HFFc6 (cell line): ENCODE measurements at regions not wholly inside any gene's neighbourhood (a gene's known extent, or its start where the extent isn't known, plus 50 kb on each side); places are given as distances from the start of the nearest gene placed in this dataset.

Experiments used
- DNase-seq: peaks from one replicate; pipeline ENCODE4 v3.0.0-alpha.2; 2018
- H3K27ac Mint-ChIP-seq: 2 replicates; pipeline ENCODE4 v1.8.0; 2020; ENCODE audit warnings: mild to moderate bottlenecking, mixed read lengths
- H3K27me3 Mint-ChIP-seq: 2 replicates; pipeline ENCODE4 v1.8.0; 2021; ENCODE audit warnings: mild to moderate bottlenecking, moderate library complexity, mixed read lengths; ENCODE audit not compliant: insufficient read depth
- H3K36me3 Mint-ChIP-seq: 2 replicates; pipeline ENCODE4 v1.8.0; 2021; ENCODE audit warnings: low read depth, mixed read lengths
- H3K4me1 Mint-ChIP-seq: 2 replicates; pipeline ENCODE4 v1.8.0; 2020; ENCODE audit warnings: low read depth, mixed read lengths
- H3K4me3 Mint-ChIP-seq: 2 replicates; pipeline ENCODE4 v1.8.0; 2020; ENCODE audit warnings: mild to moderate bottlenecking, moderate library complexity, mixed read lengths
- H3K9me3 Mint-ChIP-seq: 2 replicates; pipeline ENCODE4 v1.8.0; 2020; ENCODE audit warnings: mild to moderate bottlenecking, mixed read lengths
- TF ChIP-seq, protein P1 (sequence below): fragments of 200-600 bp; sonication (generic); IDR thresholded peaks from 2 replicates; pipeline ENCODE4 v1.5.0; 2021; ENCODE audit warnings: antibody characterized with exemption, mild to moderate bottlenecking

DNA sequence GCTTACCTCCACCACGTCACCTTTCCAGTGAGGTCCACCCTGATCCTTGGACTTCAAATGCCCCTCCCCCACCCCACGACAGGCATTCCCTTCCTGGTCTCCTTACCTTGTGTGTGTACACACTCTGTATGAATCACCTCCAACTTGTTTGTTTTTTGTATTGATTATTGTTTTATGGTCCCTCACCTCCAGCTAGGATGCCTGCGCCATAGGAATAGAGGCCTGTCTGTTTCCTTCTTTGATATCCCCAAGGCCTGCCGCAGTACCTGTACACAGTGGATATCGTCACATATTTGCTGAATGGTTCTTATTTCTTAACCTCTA, 219.6 kb upstream of the POU3F1 start:
- H3K4me3 Mint-ChIP-seq, result no peak overlapping the region
- H3K27me3 Mint-ChIP-seq, result peaks cover 40% of the 10 kb centered on the region
- TF ChIP-seq, protein P1, sequence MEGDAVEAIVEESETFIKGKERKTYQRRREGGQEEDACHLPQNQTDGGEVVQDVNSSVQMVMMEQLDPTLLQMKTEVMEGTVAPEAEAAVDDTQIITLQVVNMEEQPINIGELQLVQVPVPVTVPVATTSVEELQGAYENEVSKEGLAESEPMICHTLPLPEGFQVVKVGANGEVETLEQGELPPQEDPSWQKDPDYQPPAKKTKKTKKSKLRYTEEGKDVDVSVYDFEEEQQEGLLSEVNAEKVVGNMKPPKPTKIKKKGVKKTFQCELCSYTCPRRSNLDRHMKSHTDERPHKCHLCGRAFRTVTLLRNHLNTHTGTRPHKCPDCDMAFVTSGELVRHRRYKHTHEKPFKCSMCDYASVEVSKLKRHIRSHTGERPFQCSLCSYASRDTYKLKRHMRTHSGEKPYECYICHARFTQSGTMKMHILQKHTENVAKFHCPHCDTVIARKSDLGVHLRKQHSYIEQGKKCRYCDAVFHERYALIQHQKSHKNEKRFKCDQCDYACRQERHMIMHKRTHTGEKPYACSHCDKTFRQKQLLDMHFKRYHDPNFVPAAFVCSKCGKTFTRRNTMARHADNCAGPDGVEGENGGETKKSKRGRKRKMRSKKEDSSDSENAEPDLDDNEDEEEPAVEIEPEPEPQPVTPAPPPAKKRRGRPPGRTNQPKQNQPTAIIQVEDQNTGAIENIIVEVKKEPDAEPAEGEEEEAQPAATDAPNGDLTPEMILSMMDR, result no peak
- H3K36me3 Mint-ChIP-seq, result no peaks in the 10 kb centered on the region
- no peak for DNase-seq
- no peaks in the 10 kb centered on the region for H3K4me1 Mint-ChIP-seq
- no peaks in the 10 kb centered on the region for H3K9me3 Mint-ChIP-seq
- no peak overlapping the region for H3K27ac Mint-ChIP-seq

DNA sequence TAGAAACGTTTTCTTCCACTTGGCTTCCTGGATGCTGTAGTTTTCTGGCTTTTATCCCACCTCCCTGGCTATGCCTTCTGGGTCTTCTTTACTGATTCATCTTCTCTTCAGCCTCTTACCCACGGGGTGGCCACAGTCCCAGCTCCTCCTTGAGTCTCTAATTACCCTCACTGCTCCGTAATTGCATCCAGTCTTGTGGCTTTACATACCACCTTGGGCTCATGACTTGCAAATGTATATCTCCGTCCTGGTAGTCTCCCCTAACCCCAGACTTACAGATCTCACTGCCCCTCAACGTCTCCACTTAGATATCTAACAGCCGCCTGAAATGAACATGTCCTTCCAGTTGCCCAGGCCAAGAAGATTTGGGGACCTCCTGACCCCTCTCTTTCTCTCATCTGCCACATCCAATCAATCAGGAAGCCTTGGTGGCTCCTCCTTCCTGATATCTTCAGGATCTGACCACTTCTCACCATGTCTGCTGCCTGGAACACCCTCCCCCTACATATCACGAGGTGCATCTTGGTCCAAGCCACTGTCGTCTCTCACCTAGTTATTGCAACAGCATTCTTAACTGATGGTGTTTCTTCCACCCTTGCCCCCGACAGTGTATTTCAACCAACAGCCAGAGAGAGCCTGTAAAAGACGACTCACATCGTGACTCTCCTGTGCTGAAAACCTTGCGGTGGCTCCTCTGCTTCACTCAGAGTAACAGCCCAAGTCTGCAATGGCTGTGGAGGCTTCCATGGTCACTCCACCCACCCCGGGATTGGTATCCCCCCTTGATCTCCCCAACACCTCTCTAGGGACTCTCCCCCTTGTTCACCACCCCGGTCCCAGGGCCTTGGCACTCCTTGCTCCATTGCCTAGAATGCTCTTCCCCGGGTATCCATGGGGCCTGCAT, 219.0 kb upstream of the POU3F1 start:
- Mint-ChIP-seq H3K4me1 (no peaks in the 10 kb centered on the region), H3K9me3 (no peaks in the 10 kb centered on the region), H3K36me3 (no peaks in the 10 kb centered on the region), H3K4me3 (no peak overlapping the region), H3K27me3 (peaks cover 36% of the 10 kb centered on the region), H3K27ac (no peak overlapping the region)
- no peak for DNase-seq
- TF ChIP-seq, protein P1, result no peak

DNA sequence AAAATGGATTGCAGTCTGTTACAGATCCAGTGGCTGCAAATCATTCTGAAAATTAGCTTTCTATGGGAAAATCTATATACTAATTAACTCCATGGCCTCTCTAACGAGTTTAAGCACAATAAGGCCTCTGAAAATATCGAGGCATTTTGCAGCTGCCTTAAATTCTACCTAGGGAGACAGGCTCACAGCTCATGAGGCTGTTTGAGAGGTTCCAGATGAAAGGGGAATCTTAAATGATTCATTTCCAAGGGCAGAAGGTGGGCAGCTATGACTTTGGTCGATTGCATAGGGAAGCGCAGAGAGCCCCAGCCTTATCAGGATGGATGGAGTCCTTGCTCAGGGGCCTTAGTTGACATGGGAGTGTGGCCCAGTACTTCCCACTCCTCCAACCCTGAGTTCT, 216.8 kb upstream of the POU3F1 start:
- no peaks in the 10 kb centered on the region for H3K9me3 Mint-ChIP-seq
- DNase-seq, result no peak
- H3K27ac Mint-ChIP-seq, result no peak overlapping the region
- H3K36me3 Mint-ChIP-seq, result no peaks in the 10 kb centered on the region
- TF ChIP-seq, protein P1, result no peak
- H3K4me1 Mint-ChIP-seq, result no peaks in the 10 kb centered on the region
- peaks cover 27% of the 10 kb centered on the region for H3K27me3 Mint-ChIP-seq
- no peak overlapping the region for H3K4me3 Mint-ChIP-seq

DNA sequence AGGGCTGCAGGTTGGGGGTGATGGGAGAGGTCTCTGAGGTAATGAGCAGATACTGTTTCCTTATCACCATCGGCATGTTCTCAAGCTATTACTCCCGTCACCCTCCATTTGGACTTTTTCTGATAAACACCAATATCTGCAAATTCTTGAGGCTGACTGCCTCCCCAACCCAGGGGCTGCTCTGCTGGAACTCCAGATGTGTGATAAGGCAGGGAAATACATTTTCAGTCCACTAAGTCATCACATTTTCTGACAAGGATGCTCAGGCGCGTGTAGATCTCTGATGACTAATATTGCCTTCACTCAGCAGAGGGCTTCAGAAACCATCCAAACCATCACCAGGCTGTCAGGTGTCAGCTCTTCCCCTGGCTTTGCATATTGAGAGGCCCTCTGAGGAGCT, 215.0 kb upstream of the POU3F1 start:
- TF ChIP-seq, protein P1, result no peak
- Mint-ChIP-seq H3K9me3 (no peaks in the 10 kb centered on the region), H3K4me1 (no peaks in the 10 kb centered on the region), H3K36me3 (no peaks in the 10 kb centered on the region), H3K27ac (no peak overlapping the region), H3K27me3 (peaks cover 23% of the 10 kb centered on the region), H3K4me3 (no peak overlapping the region)
- no peak for DNase-seq

DNA sequence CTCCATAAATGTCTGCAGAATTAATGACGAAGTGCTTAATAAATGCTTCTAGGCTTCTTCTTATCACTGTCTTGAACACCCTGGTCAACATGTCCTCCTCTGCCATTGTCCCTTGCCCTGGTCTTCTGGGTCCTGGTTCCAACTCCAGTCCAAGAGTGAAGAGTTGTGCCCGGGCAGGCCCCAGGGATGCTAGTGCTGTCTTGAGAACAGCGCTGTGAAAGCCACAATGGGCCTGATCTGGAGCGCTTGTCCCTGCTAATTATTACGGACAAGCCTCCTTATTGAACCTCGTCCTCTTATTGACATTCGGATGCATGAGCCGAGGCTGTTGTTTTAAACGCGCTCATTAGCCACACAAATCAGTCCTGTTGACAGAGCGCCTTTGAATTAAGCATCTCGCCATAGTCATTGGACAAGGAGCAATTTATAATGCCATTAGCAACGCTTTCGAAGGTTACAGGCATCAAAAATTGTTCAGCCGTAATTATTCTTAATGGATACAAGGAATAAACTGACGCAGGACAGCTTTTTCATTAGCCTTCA, 211.6 kb upstream of the POU3F1 start:
- no peak for DNase-seq

More for the DNA sequence above, 211.6 kb upstream of the POU3F1 start:
- no peaks in the 10 kb centered on the region for H3K9me3 Mint-ChIP-seq
- no peak overlapping the region for H3K27ac Mint-ChIP-seq
- no peaks in the 10 kb centered on the region for H3K4me1 Mint-ChIP-seq
- H3K36me3 Mint-ChIP-seq, result no peaks in the 10 kb centered on the region
- no peak overlapping the region for H3K4me3 Mint-ChIP-seq
- TF ChIP-seq, protein P1, result no peak
- peaks cover 17% of the 10 kb centered on the region for H3K27me3 Mint-ChIP-seq
